T-helper 1 cell treated with Interleukin-12 subunit alpha and Interleukin-12 subunit beta and Interleukin-4 antibody, amounts not matched to agents 30 μg/mL and 1 μg/mL, for 36 hours (primary cell): ENCODE measurements at regions not wholly inside any gene's neighbourhood (a gene's known extent, or its start where the extent isn't known, plus 50 kb on each side); places are given as distances from the start of the nearest gene placed in this dataset.

ENCODE experiments used
- H3K27ac Mint-ChIP-seq: one replicate; pipeline ENCODE4 v1.8.0; 2021; ENCODE audit warnings: mild to moderate bottlenecking, mixed read lengths
- H3K27me3 Mint-ChIP-seq: one replicate; pipeline ENCODE4 v1.8.0; 2021; ENCODE audit warnings: low read depth, mixed read lengths
- H3K36me3 Mint-ChIP-seq: one replicate; pipeline ENCODE4 v1.8.0; 2021; ENCODE audit warnings: low read depth, mixed read lengths
- H3K4me1 Mint-ChIP-seq: one replicate; pipeline ENCODE4 v1.8.0; 2021; ENCODE audit warnings: low read depth, mixed read lengths
- H3K4me3 Mint-ChIP-seq: one replicate; pipeline ENCODE4 v1.8.0; 2021; ENCODE audit warnings: mild to moderate bottlenecking, moderate library complexity, mixed read lengths
- H3K9me3 Mint-ChIP-seq: one replicate; pipeline ENCODE4 v1.8.0; 2021; ENCODE audit warnings: mixed read lengths

DNA sequence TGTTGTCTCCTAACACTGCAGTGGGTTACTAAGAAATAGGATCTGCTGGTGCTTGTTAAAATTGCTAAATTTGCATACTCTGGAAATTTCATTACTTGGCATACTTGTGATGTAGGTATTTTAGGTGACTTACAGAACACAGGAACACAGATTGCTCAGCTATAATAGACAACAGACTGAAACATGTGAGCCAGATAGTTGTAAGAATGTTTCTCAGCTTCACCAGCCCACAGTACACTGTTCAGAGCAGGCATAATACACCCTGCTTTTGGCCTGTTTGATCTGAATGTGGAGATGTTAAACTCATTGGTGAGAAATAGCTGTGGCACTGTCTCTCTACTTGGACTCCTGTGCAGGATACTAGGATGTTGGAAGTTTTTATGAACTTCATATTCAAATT lies 275.7 kb downstream of the CSNK1G3 start:
- Mint-ChIP-seq H3K4me3 (no peak overlapping the region), H3K9me3 (no peaks in the 10 kb centered on the region)

DNA sequence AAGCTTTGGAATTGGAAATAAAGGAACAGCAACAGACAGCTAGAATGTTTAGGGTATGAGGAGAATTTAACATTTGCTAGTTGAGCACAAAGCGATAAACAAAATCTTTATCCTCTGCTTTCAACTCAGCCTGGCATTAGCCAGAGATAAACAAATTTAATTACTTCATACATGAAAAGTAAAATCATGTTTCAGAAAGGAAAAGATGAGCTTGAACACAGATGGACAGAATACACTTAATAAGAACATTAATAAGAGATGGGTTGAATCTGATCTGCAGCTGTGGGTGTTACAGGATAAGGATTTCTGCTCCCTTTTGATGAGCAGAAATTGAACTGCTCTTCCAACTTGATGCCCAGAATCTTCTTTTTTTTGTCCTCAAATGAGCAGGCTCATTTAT lies 275.2 kb downstream of the CSNK1G3 start:
- no peak overlapping the region for H3K4me3 Mint-ChIP-seq
- no peaks in the 10 kb centered on the region for H3K36me3 Mint-ChIP-seq
- H3K27me3 Mint-ChIP-seq: no peaks in the 10 kb centered on the region
- no peaks in the 10 kb centered on the region for H3K9me3 Mint-ChIP-seq
- no peak overlapping the region for H3K27ac Mint-ChIP-seq
- no peaks in the 10 kb centered on the region for H3K4me1 Mint-ChIP-seq

More for the DNA sequence above, 275.7 kb downstream of the CSNK1G3 start:
- Mint-ChIP-seq H3K36me3 (no peaks in the 10 kb centered on the region), H3K27me3 (no peaks in the 10 kb centered on the region), H3K4me1 (no peaks in the 10 kb centered on the region), H3K27ac (no peak overlapping the region)

DNA sequence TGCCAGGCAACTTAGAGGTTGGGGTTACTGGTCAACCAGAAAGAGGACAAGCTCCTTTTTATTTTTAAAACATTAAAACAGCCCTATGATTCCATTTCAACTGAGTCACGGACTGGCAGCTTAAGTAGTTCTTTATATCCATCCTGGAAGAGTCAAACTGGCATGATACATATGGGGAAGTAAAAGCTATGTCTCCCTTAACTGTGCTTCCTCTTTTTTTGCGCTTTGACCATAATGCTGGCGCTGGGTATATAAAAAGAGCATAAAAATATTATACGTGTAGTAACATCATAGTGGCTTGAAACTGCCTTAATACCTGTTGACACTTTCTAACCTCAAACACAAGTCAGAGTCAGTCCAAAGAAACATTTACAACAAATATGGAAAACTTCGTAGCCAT lies 274.4 kb downstream of the CSNK1G3 start:
- Mint-ChIP-seq H3K27ac (no peak overlapping the region), H3K4me3 (no peak overlapping the region), H3K9me3 (no peaks in the 10 kb centered on the region), H3K27me3 (no peaks in the 10 kb centered on the region), H3K36me3 (no peaks in the 10 kb centered on the region), H3K4me1 (no peaks in the 10 kb centered on the region)

DNA sequence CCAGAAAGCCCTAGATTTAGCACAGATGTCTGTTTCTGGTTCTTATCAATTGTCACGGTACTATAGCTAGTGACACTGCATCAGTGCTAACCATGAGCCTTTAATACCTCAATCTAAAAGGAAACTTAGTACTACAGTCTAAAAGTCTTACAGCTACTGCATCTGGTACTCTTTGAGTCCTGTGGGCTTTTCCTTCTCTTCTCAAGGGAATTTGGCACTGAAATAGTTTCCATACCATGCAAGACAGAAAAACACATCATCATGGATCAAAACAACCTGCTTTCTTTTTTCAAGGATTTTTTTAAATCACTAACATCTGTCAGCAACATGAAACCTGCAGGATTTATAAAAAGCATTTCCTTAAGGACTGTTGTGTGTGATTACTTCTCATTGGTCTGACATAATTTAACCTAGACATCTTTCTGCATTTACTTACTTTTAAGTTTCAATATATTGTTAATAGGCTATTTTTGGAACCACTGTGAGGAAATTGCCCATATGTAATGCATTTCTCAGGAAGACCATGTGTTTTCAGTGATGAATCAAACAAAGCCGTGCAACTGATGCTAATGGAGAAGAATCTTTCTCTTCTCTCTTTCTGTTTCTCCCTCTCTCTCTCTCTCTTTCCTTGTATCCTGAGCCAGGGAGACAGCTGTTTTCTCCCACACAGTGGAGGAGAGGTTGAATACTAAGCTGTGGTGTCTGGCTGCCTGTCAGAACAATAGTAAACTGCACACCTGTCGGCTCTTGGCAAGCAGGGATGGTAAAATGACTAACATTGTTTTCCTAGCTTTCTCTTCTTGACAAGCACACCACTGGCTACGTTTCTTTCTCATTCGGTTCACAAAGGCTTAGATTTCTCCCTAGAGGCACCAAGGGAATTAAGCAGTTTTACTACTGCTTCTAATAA lies 273.4 kb downstream of the CSNK1G3 start:
- no peaks in the 10 kb centered on the region for H3K9me3 Mint-ChIP-seq
- H3K4me3 Mint-ChIP-seq: no peak overlapping the region
- no peak overlapping the region for H3K27ac Mint-ChIP-seq
- H3K4me1 Mint-ChIP-seq: no peaks in the 10 kb centered on the region
- H3K36me3 Mint-ChIP-seq: no peaks in the 10 kb centered on the region
- H3K27me3 Mint-ChIP-seq: no peaks in the 10 kb centered on the region

DNA sequence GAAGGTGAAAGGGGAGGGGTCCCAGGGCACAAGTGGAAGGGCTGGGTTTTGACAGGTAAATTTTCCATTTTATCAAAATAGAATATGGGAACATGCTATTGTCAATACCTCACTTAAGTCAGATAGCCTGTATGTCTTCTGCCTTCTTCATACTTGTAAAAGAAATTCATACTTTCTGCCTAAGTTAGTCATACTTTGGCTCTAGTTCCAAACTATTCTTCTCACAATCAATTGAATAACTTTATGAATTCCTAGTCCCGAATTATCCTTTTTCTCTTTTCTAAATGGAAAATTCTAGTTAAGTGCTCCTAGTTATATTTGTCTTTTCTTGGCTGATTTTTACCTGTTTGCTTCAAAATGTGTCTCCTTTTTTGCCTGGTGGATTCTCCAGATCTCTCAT lies 271.4 kb downstream of the CSNK1G3 start:
- H3K27me3 Mint-ChIP-seq: no peaks in the 10 kb centered on the region
- no peaks in the 10 kb centered on the region for H3K36me3 Mint-ChIP-seq
- H3K27ac Mint-ChIP-seq: no peak overlapping the region
- no peaks in the 10 kb centered on the region for H3K9me3 Mint-ChIP-seq
- H3K4me1 Mint-ChIP-seq: no peaks in the 10 kb centered on the region
- H3K4me3 Mint-ChIP-seq: no peak overlapping the region

DNA sequence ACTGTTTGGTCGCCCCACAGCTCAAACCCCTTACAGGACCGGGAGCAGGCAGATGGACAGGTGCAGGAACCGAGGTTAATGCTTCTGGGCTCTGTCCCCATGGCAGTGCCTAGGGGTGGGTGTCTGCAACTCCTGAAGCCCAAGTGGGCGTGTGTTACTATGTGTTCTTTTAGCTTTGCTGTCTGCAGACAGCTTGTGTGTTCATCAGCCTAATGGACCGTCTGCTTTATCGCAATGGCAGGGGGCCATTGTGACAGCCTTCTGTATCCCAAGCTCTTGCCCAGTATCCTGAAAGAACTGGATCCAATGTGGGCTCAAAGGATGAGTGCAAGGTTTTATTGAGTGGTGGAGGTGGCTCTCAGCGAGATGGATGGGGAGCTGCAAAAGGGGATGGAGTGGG lies 266.7 kb downstream of the CSNK1G3 start:
- no peak overlapping the region for H3K4me3 Mint-ChIP-seq
- H3K4me1 Mint-ChIP-seq: no peaks in the 10 kb centered on the region
- no peaks in the 10 kb centered on the region for H3K27me3 Mint-ChIP-seq

DNA sequence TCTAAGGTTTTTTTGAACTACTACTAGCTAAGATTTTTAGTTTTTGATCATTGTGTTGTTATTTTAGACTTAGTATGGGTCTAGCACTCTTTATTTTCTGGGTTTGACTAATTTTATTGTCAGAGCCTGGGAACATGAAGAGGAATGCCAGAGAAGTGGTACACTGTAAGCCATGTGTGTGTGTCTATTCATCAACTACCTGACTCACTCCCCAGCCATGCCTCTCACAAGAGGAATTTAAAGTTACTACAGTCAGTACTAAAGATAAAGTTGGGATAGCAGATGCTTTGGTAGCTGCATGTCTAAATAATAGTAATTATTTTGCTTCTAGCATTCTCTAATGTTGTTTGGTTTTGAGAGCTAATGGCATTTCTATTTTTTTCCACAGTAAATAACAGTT lies 264.8 kb downstream of the CSNK1G3 start:
- H3K27me3 Mint-ChIP-seq: no peaks in the 10 kb centered on the region
- no peak overlapping the region for H3K27ac Mint-ChIP-seq
- H3K9me3 Mint-ChIP-seq: no peaks in the 10 kb centered on the region
- H3K4me3 Mint-ChIP-seq: no peak overlapping the region
- H3K4me1 Mint-ChIP-seq: no peaks in the 10 kb centered on the region
- no peaks in the 10 kb centered on the region for H3K36me3 Mint-ChIP-seq

More for the DNA sequence above, 266.7 kb downstream of the CSNK1G3 start:
- no peaks in the 10 kb centered on the region for H3K36me3 Mint-ChIP-seq
- H3K9me3 Mint-ChIP-seq: no peaks in the 10 kb centered on the region
- H3K27ac Mint-ChIP-seq: no peak overlapping the region

DNA sequence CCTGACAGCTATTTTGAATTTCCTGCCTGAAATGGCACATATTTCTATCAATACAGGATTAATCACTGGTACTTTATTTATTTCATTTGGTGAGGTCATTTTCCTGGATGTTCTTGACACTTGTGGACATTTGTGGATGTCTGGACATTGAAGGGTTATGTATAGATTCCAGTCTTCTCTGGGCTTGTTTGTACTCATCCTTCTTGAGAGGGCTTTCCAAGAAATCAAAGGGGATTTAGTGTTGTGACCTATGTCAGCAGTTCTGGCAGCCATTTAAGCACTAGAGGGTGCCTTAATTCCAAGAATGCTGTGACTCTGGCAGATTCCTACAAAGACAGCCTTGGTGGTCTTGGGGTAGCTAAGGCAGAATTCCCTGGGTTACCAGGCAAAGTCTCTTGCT lies 259.7 kb downstream of the CSNK1G3 start:
- Mint-ChIP-seq H3K36me3 (no peaks in the 10 kb centered on the region), H3K4me3 (no peak overlapping the region), H3K9me3 (no peaks in the 10 kb centered on the region), H3K4me1 (no peaks in the 10 kb centered on the region), H3K27ac (no peak overlapping the region), H3K27me3 (no peaks in the 10 kb centered on the region)

DNA sequence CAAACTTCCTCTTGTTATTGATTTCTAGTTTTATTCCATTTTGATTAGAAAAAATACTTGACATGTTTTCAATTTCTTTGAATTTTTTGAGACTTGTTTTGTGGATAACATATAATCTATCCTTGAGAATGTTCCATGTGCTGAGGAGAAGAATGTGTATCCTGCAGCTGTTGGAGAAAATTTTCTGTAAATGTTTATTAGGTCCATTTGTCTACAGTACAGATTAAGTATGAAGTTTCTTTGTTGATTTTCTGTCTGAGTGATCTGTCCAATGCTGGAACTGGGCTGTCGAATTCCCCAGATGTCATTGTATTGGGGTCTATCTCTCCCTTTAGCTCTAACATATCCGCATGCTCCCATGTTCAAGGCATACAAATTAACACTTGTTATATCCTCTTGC lies 251.2 kb downstream of the CSNK1G3 start:
- Mint-ChIP-seq H3K36me3 (no peaks in the 10 kb centered on the region), H3K4me3 (no peak overlapping the region), H3K27me3 (no peaks in the 10 kb centered on the region), H3K4me1 (no peaks in the 10 kb centered on the region), H3K27ac (no peak overlapping the region), H3K9me3 (peaks cover 4% of the 10 kb centered on the region)

DNA sequence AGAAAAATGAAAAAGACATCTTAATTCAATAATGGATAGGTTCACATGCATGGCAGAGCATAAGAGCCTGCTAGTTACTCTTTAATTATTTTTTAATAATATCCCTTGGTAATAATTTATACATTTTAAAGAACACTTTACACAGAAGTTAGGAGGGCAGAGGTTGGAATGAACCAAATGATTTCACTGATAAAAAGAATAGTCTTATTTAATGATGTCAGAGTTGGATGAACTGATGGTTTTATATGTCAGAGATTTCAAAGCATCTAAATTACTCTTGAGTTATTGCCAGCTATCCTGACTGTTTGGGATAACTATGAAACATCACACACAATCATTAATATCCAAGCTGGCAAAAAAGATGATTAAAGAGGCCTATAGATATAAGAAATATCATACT lies 244.8 kb downstream of the CSNK1G3 start:
- Mint-ChIP-seq H3K9me3 (no peaks in the 10 kb centered on the region), H3K4me3 (no peak overlapping the region), H3K4me1 (no peaks in the 10 kb centered on the region), H3K27ac (no peak overlapping the region), H3K27me3 (no peaks in the 10 kb centered on the region), H3K36me3 (no peaks in the 10 kb centered on the region)

DNA sequence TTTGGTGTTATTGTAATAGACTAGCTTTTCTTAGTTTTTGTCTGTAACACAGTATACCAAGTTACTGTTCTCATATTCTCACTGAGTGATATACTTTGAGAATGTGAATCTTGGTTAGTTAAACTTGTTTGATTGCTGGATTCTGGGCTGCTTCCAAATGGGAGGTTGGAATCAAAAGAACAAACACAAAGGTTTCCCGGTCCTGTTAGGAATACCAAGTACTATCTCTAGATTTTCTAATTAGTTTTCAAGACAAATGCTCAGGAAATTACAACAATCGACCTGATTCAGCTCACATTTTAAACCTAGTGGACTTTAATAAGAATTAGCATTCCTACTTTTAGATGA lies 244.3 kb downstream of the CSNK1G3 start:
- Mint-ChIP-seq H3K27me3 (no peaks in the 10 kb centered on the region), H3K36me3 (no peaks in the 10 kb centered on the region), H3K4me3 (no peak overlapping the region), H3K27ac (no peak overlapping the region), H3K9me3 (no peaks in the 10 kb centered on the region), H3K4me1 (no peaks in the 10 kb centered on the region)

DNA sequence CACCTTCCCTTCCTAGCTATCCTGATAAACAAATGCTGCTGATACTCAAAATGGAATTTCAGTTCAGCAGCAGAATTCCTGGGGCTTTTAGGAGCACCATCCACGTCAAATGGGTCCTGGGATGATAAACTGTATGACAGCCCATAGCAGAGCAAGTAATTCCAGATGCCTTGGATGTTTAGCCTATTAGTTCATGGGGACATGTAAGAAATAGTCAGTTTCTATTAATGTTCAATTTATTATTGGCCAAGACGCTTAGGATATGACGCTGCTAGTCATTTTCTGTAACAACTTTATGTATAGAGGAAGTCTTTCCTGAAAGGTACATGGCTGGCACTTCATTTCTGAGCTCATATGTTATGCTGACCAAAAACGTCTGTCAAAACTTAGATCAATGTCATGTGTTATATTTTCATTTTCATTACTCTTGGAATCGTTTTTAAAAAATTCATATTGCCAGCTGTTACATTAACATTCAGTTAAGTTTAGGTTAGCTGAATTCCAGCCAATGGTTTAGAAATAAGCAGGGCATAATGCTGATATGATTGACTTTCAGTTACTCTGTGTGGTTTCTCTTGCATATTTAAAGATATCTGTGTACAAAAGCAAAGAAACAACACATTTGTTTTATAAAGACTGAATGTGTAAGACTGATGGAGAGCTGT lies 243.8 kb downstream of the CSNK1G3 start:
- H3K36me3 Mint-ChIP-seq: no peaks in the 10 kb centered on the region
- no peak overlapping the region for H3K4me3 Mint-ChIP-seq
- H3K27ac Mint-ChIP-seq: no peak overlapping the region
- no peaks in the 10 kb centered on the region for H3K4me1 Mint-ChIP-seq
- no peaks in the 10 kb centered on the region for H3K9me3 Mint-ChIP-seq
- H3K27me3 Mint-ChIP-seq: no peaks in the 10 kb centered on the region

DNA sequence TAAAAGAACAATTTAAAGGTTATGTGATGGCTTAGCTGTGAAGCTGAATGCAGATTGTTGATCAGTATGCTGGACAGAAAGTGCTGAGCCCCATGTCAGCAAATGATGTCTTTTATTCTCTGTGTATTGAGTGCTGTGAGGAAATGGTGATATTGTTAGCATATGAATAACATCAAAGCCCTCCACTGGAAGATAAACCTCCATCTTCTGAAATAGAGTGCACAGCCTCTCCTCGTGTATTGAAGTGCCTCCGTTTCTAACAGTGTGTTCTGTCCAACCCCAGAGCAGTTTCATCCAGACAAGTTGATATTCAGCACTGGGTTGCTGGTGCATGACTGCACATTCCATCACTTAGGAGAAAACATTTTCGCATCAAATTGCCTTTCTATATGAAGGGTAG lies 242.9 kb downstream of the CSNK1G3 start:
- Mint-ChIP-seq H3K4me1 (no peaks in the 10 kb centered on the region), H3K36me3 (no peaks in the 10 kb centered on the region), H3K4me3 (no peak overlapping the region), H3K9me3 (no peaks in the 10 kb centered on the region), H3K27ac (no peak overlapping the region), H3K27me3 (no peaks in the 10 kb centered on the region)

DNA sequence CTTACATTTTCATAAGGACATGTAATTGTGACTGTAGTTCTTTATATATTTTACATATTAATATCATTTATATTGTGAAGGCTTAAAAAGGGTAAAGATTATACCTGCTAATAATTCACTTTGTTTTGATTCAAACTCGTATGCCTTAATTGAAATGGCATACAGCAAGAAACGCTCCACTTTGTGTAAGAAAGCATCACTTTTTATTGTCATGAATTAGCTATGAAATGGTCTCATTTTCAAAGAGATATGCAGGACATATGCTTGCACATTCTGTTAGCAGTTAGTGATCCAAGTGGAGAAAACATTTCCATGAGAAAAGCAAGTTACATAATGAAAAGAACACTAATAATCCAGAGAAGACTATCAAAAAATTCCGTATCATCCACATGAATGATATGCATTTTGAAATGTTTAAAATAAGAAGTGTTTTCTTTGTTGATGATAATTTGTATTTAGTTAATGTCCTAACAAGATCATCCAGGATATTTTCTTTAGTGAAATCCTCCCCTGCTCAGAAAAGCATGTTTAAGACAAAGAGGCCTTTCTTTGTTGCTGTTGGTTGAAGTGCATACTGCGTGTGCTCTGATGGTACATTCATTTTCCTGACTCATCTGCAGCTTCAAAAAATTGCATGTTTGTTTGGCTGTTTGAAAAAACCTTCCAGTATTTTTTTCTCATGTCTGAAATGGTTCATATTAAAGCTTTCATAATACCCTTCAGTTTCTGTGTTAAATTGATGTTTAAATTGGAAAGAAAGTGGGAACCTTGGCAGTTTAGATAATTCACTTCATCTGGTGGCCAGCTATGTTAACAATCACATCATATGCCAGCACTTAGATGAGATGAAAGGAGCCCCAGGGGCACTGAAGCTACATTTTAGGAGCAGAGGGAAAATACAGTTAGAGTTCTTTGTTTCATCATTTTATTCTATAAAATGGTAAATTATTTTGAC lies 242.2 kb downstream of the CSNK1G3 start:
- no peaks in the 10 kb centered on the region for H3K9me3 Mint-ChIP-seq
- no peaks in the 10 kb centered on the region for H3K36me3 Mint-ChIP-seq
- no peak overlapping the region for H3K27ac Mint-ChIP-seq
- H3K4me3 Mint-ChIP-seq: no peak overlapping the region
- H3K4me1 Mint-ChIP-seq: no peaks in the 10 kb centered on the region
- no peaks in the 10 kb centered on the region for H3K27me3 Mint-ChIP-seq
